HG02798 (cell line): ENCODE measurements at regions not wholly inside any gene's neighbourhood (a gene's known extent, or its start where the extent isn't known, plus 50 kb on each side); places are given as distances from the start of the nearest gene placed in this dataset.

ENCODE experiments used
- ATAC-seq: cut with Tn5 transposase; IDR thresholded peaks from one replicate; pipeline ENCODE4 v1.9.1; 2021; ENCODE audit warnings: mild to moderate bottlenecking; ENCODE audit not compliant: unreplicated experiment, poor library complexity

DNA sequence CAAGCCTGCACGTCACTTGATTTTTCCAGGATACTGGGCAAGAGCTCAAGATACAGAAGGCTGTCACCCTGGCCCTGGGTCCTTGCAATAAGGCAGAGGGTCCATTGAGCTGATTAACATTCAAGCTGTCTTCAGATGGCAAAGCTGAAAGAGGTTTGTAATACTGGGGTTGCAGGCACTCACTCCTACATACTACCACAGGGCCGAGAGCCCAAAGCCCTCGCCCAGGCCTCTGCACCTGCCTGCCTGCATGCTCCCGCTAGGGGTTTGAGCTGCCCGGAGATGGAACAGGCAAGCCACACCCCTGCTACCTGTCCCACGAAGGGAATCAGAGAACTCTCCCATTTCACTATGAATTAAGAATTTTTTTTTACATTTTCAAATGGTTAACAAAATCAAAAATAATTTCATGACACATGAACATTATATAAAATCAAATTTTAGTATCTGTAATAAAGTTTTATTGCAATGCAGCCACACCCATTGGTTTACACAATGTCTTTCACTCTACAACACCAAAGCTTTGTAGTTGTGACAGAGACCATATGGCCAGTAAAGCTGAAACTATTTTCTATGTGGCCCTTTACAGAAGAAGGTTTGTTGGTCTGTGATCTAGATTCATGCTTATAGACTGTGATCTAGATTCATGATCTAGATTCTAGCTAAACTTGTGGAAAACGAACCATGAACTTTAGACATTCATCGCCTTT, 530.4 kb upstream of the IGFBP7 start:
- no peak for ATAC-seq

DNA sequence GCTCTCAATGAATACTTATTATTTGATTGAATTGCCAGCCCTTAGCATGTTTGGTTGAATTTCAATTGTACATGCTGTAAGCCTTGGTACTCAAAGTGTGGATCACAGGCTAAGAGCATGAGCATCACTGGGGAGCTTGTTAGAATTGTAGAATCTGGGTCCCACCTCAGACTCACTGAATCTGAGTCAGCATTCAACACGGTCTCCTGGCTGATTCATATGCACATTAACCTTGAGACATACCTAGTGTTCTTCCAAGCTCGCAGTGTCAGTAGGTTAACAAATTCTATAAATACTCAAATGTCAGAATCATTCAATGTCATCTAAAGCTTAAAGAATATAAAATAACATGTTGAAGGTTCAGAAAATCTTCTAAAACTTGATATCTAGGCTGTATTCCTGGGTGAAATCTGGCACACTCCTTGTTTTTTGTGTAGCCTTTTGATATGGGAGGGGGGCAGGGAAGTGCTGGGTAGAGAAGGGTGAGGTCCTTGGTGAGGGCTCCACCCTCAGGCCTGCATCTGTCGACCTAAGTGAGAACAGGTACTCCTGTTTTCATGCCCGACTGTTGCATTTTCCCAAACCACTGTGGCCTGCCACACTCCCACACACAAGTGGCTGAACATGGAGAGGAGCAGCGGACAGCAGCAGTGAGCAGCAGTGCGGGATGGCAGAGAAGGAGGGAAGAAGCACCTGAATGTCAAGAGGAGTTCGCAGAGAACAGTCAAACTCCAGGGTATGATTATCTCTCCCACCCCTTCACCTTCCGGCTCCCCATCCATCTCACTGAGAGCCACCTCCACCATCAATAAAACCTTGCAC, 529.6 kb upstream of the IGFBP7 start:
- no peak for ATAC-seq

DNA sequence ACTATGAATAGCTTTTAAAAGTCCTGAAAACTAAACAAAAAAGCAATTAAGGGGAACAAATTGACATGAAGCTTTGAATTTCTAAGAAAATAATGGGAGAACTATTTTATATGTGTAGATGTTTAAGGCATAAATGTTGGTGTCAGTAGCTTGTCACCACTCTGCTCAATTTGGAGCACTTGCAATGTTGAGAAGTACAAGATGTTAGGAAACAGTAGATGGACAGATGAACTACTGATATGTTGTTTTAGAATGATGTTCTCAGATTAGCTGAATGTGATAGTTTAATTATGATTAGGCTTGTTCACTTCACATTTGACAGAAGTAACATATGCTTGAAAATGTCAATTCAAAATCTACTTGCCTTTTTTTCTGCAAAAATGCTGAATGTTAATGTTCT, 525.7 kb upstream of the IGFBP7 start:
- ATAC-seq = no peak

DNA sequence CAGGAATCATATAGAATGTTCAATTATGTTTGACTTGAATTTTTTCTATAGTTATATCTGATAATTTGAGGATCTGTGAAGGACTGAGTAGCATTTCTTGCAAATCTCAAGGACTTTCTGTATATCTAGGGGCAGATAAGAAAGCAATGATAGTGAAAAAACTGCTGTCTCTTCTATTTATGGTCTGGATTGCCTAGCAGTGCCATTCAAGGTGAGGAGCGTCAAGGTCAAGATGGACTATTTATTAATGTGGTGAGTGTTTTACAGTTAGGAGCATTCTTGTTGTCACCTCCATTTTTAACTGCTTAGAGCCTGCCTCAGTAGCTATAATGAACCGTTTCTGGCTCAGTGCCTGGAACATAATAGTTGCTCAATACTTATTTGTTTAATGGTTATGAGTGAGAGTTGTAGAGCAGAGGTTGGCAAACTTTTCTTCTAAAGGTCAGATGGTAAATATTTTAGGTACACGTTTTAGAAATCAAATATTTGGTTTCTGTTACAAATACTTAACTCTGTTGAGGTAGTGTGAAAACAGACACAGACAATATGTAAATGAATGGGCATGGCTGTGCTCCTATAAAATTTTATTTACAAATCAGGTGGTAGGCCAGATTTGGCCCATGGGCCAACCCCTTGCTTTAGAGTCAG, 523.2 kb upstream of the IGFBP7 start:
- ATAC-seq = no peak

DNA sequence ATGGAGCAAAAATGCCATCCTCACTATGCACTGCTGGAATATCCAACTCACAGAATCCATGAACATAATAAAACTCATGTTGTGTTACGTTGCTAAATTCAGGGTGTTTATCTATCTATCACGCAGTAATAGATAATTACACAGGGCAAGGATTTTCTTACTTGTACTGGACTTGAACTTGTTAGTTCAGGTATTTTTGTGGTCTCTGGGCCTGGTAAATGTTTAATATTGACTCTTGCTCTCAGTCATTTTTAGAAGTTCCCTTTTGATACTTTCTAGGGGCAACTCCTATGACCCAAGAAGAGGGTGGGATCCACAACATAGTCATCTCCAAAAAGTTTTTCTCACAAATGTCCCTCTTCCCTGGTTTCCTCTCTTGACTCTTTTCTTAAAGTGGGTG, 522.4 kb upstream of the IGFBP7 start:
- ATAC-seq = no peak

DNA sequence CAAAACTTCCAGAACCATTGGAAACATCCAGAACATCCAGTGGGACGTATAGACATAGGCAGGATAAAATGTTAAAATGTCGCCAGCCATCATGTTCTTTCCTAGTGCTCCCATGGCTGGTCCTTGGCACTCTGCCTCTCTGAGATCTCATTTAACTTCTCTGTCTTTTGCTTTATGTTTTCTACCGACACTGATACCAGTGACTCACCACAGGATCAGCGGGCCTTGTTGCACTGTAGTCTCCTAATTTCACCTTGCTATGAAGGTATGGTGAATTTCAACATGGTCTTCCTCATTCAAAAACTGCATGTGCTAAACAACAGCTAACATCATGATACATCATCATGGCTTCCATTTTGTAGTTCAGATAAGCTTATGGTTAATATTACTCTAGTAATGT, 521.0 kb upstream of the IGFBP7 start:
- ATAC-seq = no peak

DNA sequence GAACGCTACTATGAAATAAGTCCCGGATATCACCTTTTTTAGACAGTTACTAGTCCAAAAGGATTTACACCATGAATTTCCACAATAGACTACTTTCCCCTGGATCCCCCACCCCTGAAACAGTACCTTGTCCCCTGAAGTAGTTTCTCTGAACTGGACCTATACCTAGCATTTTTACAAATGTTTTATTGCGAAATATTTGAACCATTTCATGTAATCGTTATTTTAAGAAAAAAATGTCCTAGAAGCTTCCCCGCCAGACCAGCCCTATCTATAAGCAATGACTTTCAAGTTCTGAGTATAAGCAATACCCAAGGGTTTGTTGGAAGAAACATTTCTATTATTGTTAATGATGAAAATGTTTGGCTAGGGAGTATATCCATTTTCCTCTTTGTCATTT, 517.8 kb upstream of the IGFBP7 start:
- ATAC-seq = no peak

DNA sequence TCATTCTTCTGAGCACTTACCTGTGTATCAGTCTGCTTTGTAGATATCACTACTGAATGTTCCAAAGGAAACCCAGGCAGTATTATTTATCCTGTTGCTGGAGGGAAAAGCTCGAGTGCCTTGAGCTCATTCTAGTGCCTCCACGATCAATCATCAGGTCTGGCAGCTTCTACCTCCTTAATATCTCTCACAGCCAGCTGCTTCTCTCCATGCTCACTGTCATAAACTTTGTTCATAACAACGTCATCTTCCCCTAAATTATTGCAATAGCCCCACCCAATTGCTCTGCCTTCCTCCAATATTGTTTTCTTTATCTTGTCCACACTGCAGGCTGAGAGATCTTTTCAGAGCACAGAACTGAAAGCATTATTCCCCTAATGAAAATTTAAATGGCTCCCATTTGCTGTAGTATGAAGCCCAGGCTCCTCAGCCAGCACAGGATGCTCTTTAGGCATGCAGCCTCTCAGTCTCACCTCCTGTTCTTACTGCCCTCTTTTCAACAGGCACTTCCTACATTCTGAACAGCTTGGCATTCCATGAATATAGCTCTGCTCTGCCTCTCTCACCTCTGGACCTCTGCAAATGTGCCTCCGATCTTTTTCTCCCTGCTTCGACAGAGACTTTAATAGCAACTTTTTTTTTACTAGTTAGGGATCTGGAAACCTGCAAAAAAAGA, 504.2 kb upstream of the IGFBP7 start:
- no peak for ATAC-seq

DNA sequence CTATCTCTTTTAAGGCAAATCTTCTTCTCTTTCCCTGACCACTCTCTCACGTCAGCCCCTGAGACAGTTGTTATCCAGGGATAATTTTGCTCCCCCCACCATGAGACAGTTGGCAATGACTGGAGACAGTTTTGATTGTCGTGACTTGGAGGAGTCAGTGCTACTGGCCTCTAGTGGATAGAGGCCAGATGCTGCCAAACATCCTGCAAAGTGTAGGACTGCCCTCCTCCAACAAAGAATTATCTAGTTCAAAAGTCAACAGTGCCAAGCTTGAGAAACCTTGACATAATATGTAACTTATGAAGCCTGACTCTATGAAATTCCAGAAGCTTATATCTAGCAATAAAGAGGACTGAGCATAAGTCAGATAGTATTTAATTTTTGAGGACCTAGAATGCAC, 502.1 kb upstream of the IGFBP7 start:
- ATAC-seq = no peak

DNA sequence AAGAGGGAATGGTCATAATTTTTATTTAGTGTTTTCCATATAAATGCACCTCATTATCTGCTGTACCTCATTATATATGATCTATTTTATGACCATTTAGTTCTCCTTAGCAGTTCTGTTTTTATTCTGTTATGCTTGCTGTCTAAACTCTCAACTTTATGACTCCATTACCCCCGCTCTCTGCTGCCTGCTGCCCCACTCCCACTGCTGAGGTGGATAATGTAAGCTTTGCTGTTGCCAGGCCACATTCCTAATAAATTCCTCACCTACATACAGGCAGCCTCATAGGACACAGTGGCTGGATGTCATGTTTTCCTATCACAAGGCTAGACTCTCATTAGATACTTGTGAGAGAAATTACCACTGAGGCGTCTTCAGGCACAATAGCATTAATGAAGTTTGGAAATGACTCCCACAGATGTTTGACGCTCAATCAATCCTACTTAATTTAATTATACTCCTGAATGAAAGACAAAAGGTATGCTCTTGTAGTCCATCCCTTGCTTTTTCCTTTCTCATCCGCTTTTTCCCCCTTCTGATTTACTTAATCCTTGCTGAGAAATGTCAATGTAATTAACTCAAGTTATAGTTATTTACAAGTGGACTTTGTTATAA, 497.5 kb upstream of the IGFBP7 start:
- ATAC-seq = no peak

DNA sequence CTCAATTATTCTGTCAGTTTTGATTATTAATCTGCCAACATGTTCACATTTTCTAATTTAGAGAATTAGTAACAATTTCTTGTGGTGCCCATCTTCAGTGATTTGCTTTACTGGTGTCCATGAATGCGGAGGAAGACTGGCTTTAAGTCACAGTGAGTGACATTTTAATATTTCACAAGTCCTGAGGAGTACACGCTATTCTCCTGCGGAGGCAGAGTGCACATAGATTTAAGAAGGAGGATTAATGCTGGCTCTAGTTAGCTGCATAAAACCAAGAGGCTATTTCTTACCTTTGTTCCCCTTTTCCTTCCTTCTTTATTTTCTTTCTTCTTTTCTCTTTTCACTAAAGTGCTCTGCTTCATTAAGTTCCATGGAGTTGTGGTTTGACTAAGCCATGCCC, 495.2 kb upstream of the IGFBP7 start:
- ATAC-seq = no peak

DNA sequence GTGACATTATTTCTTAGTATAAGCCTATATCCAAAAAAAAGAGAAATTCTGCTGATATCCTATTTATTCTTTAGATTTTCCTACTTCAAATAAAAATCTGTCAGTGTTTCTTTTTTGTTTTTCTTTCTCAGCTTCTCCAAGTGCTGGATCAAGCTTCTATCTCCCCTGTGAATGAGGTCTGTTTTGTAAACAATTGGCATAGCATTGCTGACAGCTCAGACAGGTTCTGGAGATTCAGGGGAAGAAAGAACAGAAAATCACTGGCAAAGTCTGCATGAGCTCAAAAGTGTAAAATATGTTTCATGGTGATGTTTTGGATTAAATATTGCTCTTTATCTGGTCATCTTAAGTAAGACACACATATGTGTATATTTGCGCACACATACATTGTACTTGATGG, 492.0 kb upstream of the IGFBP7 start:
- no peak for ATAC-seq

DNA sequence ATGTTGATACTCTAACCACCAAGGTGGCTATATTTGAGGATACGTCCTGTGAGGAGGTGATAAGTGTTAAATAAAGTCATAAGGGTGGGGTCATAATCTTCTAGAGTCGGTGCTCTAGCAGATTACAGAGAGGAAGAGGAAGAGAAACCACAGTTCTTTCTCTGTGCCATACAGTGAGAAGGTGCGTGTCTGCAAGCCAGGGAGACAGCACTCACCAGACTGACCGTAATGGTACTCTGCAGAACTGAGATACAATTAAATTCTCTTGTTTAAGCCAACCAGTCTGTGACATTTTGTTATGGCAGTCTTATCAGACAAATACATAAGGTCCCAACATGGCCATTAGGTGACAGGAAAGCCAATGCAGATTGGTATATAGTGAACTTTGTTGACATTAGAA, 480.9 kb upstream of the IGFBP7 start:
- no peak for ATAC-seq

DNA sequence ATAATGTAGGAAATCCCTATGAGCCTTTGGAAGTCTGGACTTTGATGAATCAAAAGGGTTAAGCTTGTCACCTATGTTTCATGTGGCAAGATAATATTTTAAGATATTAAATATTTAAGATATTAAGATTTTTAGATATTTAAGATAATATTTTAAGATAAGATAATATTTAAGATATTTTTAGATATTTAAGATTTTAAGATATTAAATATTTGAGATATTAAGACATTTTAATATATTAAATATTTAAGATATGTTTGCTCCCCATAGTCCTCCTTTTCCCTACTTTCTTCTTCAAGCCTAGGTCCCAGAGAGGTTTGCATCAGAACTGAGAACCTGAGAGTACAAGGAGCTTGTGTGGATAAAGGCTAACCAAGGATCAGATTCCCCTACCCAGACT, 478.4 kb upstream of the IGFBP7 start:
- no peak for ATAC-seq

DNA sequence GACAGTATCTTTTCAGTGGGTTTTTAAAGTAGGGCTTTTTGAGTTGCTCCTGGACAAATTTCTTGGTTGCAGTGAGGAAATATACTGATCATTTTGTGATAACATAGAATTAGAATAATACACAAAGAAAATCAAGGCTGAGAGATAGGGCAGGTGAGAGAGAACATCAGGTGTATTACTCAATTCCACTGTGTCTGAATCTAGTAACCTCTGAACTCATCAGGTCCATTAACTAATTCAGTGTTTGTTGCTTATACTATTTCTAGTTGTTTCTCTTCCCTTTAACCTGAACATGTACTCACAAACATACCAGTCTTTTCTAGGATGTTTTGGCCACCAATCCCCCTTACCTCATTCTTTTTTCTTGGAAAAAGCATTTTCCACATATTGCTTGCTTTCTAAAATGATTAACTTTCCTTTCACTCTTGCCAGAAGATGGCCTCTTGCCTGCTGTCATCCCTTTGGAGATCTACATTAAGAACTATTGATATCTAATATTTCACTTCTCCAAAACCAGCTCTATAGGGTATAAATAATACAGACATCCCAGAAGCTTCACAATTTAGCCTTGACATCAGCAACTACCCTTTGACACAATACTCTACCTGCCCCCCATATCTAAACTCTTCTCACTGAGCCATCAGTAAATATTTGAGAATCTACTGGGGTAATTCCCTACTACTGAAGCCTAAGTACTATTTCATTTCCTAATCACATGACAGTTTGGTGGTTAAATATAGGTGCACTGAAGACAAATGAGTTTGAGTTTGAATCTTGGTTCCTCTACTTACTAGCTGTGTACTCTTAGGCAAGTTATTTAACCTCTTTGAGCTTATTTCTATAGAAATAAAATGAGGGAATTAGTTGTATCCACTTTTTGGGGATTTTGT, 470.8 kb upstream of the IGFBP7 start:
- no peak for ATAC-seq

DNA sequence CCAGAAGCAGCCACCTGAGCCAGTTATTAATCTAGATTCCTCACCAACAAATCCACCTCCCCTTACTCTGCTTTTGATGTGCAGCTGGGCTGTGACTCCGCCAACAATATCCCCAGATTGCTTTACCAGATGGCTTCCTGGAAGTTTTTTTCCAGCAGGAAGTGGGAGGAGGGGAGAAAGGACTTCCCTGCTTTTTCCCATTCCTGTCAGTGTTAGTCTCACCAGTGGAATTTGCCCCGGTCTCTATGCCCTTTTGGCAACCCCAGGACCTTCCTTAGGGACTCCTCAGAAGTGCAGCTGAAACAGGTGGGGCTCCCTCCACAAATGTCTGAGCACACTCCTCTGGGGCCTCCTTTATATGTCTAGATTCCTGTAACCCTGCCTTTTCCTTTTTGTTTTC, 465.2 kb upstream of the IGFBP7 start:
- ATAC-seq = no peak

DNA sequence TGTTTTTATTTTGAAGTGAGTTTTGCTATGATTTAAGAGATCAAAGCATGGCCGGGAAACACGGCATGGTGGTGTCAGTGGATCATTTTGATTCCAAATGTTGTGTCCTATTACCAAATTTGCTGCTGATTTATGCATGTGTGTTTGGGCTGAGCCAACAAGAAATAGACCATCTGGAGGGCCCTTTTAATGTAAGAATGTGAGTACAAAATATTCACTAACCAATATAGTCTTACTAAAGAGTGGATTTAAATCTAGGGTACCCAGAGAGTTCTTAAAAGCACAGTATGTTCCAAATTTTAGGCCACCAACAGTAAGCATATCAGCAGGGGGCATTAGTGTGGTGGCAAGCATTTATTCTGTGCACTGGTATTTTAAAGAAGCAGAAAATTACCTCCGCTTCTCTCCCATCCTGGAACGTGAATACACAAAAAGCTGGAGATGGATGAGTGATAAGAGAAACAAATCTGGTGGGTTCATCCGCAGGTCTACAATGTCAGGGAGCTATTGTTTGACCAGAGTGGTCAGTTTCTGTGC, 444.4 kb upstream of the IGFBP7 start:
- no peak for ATAC-seq

DNA sequence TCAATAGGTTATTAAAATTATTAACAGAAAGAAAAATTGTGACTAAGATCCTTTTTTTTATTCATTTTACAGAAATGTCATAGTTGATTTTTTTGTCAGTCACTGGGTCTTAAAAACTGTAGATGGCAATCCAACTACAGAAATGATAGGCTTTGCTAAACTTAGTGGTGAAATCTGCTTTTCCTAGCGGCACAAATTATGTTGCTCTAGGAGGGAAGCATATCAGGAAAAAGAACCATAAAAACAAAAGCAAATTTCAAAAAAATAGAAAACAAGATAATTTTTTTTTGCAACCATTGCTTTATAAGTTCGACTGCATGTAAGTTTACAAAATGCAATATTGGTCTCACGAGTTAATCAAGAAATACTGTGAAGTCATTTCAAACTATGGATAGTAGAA, 443.5 kb upstream of the IGFBP7 start:
- ATAC-seq = no peak

DNA sequence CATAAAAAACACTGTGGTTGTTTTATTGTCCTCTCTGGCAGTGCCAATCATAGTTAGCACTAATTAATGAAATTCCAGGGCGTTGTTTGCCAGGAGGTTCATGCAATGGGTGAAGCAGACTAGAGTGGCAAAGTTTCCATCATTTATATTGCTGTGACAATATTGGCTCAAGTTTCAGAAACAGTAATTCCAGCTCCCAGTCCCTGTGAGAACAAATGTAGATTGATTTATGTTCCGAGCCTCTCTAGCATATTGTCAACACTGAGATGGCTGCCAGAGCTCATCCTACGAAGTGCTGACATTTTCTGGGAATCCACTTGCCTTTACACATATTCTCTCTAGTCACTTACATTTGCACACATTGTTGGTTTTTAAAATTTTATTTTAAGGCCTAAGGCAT, 440.0 kb upstream of the IGFBP7 start:
- ATAC-seq = no peak
